ENCODE measurements at regions not wholly inside any gene's neighbourhood (a gene's known extent, or its start where the extent isn't known, plus 50 kb on each side); places are given as distances from the start of the nearest gene placed in this dataset.

DNA sequence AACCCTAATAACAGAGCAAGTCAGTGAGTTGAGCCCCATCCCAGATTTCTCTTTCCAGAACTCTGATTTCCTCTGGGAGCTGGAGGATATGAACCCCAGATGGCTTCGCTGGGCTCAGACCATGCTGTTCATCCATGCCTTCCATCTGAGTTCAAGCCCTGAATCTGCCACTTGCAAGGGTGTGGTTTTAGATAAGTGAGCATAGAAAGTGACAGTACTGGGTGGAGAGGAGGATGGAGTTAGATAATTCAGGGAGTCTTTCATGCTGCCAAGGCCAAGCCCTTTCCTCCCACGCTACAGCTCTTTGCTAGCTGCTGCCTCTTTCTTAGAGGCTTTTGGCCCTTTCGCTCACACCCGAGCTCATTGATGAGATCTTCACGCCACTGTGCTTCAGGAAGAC lies 57.2 kb upstream of the MAFB start (continued):
- TF ChIP-seq, protein P1, sequence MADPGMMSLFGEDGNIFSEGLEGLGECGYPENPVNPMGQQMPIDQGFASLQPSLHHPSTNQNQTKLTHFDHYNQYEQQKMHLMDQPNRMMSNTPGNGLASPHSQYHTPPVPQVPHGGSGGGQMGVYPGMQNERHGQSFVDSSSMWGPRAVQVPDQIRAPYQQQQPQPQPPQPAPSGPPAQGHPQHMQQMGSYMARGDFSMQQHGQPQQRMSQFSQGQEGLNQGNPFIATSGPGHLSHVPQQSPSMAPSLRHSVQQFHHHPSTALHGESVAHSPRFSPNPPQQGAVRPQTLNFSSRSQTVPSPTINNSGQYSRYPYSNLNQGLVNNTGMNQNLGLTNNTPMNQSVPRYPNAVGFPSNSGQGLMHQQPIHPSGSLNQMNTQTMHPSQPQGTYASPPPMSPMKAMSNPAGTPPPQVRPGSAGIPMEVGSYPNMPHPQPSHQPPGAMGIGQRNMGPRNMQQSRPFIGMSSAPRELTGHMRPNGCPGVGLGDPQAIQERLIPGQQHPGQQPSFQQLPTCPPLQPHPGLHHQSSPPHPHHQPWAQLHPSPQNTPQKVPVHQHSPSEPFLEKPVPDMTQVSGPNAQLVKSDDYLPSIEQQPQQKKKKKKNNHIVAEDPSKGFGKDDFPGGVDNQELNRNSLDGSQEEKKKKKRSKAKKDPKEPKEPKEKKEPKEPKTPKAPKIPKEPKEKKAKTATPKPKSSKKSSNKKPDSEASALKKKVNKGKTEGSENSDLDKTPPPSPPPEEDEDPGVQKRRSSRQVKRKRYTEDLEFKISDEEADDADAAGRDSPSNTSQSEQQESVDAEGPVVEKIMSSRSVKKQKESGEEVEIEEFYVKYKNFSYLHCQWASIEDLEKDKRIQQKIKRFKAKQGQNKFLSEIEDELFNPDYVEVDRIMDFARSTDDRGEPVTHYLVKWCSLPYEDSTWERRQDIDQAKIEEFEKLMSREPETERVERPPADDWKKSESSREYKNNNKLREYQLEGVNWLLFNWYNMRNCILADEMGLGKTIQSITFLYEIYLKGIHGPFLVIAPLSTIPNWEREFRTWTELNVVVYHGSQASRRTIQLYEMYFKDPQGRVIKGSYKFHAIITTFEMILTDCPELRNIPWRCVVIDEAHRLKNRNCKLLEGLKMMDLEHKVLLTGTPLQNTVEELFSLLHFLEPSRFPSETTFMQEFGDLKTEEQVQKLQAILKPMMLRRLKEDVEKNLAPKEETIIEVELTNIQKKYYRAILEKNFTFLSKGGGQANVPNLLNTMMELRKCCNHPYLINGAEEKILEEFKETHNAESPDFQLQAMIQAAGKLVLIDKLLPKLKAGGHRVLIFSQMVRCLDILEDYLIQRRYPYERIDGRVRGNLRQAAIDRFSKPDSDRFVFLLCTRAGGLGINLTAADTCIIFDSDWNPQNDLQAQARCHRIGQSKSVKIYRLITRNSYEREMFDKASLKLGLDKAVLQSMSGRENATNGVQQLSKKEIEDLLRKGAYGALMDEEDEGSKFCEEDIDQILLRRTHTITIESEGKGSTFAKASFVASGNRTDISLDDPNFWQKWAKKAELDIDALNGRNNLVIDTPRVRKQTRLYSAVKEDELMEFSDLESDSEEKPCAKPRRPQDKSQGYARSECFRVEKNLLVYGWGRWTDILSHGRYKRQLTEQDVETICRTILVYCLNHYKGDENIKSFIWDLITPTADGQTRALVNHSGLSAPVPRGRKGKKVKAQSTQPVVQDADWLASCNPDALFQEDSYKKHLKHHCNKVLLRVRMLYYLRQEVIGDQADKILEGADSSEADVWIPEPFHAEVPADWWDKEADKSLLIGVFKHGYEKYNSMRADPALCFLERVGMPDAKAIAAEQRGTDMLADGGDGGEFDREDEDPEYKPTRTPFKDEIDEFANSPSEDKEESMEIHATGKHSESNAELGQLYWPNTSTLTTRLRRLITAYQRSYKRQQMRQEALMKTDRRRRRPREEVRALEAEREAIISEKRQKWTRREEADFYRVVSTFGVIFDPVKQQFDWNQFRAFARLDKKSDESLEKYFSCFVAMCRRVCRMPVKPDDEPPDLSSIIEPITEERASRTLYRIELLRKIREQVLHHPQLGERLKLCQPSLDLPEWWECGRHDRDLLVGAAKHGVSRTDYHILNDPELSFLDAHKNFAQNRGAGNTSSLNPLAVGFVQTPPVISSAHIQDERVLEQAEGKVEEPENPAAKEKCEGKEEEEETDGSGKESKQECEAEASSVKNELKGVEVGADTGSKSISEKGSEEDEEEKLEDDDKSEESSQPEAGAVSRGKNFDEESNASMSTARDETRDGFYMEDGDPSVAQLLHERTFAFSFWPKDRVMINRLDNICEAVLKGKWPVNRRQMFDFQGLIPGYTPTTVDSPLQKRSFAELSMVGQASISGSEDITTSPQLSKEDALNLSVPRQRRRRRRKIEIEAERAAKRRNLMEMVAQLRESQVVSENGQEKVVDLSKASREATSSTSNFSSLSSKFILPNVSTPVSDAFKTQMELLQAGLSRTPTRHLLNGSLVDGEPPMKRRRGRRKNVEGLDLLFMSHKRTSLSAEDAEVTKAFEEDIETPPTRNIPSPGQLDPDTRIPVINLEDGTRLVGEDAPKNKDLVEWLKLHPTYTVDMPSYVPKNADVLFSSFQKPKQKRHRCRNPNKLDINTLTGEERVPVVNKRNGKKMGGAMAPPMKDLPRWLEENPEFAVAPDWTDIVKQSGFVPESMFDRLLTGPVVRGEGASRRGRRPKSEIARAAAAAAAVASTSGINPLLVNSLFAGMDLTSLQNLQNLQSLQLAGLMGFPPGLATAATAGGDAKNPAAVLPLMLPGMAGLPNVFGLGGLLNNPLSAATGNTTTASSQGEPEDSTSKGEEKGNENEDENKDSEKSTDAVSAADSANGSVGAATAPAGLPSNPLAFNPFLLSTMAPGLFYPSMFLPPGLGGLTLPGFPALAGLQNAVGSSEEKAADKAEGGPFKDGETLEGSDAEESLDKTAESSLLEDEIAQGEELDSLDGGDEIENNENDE (IDR thresholded peaks at IDR 0.05; ENCODE audit: insufficient replicate concordance, low read length) = no peak
- no peak for TF ChIP-seq SRF (IDR thresholded peaks at IDR 0.05; ENCODE audit: low read depth, low read length)
